ENCODE measurements at regions not wholly inside any gene's neighbourhood (a gene's known extent, or its start where the extent isn't known, plus 50 kb on each side); places are given as distances from the start of the nearest gene placed in this dataset.

- Mint-ChIP-seq H3K27ac (no peak overlapping the region), H3K9me3 (peaks cover 0 to 6% (median 3%) of the 10 kb centered on the region in 7 donors), H3K27me3 (ENCODE audit: low read depth in 3 of 3) (peaks cover 0 to 2% (median 0%) of the 10 kb centered on the region in 3 donors), H3K4me1 (no peaks in the 10 kb centered on the region), H3K4me3 (no peak overlapping the region), H3K36me3 (no peaks in the 10 kb centered on the region)
- H3K4me1 ChIP-seq (ENCODE audit: control insufficient read depth in 1 of 2, insufficient read depth in 2 of 2, low read length in 2 of 2) = no peaks in the 10 kb centered on the region
- H4K20me1 ChIP-seq (ENCODE audit: insufficient read depth, low read length) = no peaks in the 10 kb centered on the region
- intact Hi-C loops (cut with micrococcal nuclease) = no loop called here
- no peak overlapping the region for H3K27ac ChIP-seq (ENCODE audit: low read depth in 1 of 2, low read length in 2 of 2)
- no peak overlapping the region for H2AFZ ChIP-seq (ENCODE audit: insufficient read depth, low read depth, low read length, poor library complexity, severe bottlenecking)
- H3K36me3 ChIP-seq (replicated peaks in 1 of 2; ENCODE audit: control insufficient read depth in 1 of 2, insufficient read depth in 2 of 2, low read length in 2 of 2) = no peaks in the 10 kb centered on the region
- no peak overlapping the region for H3K9ac ChIP-seq (ENCODE audit: insufficient read depth, low read length, poor library complexity, severe bottlenecking)
- DNase-seq = no peak
- H3K4me3 ChIP-seq (replicated peaks in 1 of 3; ENCODE audit: low read depth in 2 of 3, low read length in 3 of 3) = no peak overlapping the region
- H3K4me2 ChIP-seq (replicated peaks; ENCODE audit: extremely low read depth, low read length, poor library complexity, severe bottlenecking) = no peak overlapping the region
- no peaks in the 10 kb centered on the region for H3K9me3 ChIP-seq (replicated peaks in 1 of 2; ENCODE audit: control insufficient read depth in 1 of 2, insufficient read depth in 1 of 2, low read length in 2 of 2)
- no peak for TF ChIP-seq CTCF (IDR thresholded peaks at IDR 0.05)
- no peaks in the 10 kb centered on the region for H3K79me2 ChIP-seq (ENCODE audit: insufficient read depth, low read length)
- no peaks in the 10 kb centered on the region for H3K27me3 ChIP-seq (ENCODE audit: control insufficient read depth in 2 of 2, insufficient read depth in 2 of 2, low read length in 2 of 2)
Observed at GRCh38 chr18:27855486-27855885, 321.4 kb downstream of the CDH2 start.

GRCh38 chr18:27854631-27855030 is 322.3 kb downstream of the CDH2 start:
- Histone ChIP-seq H3K9me3 (replicated peaks in 1 of 2; ENCODE audit: control insufficient read depth in 1 of 2, insufficient read depth in 1 of 2, low read length in 2 of 2) (no peaks in the 10 kb centered on the region), H3K36me3 (replicated peaks in 1 of 2; ENCODE audit: control insufficient read depth in 1 of 2, insufficient read depth in 2 of 2, low read length in 2 of 2) (no peaks in the 10 kb centered on the region), H3K4me3 (replicated peaks in 1 of 3; ENCODE audit: low read depth in 2 of 3, low read length in 3 of 3) (no peak overlapping the region), H3K27ac (ENCODE audit: low read depth in 1 of 2, low read length in 2 of 2) (no peak overlapping the region), H3K9ac (ENCODE audit: insufficient read depth, low read length, poor library complexity, severe bottlenecking) (no peak overlapping the region), H3K4me2 (replicated peaks; ENCODE audit: extremely low read depth, low read length, poor library complexity, severe bottlenecking) (no peak overlapping the region), H3K79me2 (ENCODE audit: insufficient read depth, low read length) (no peaks in the 10 kb centered on the region), H3K4me1 (ENCODE audit: control insufficient read depth in 1 of 2, insufficient read depth in 2 of 2, low read length in 2 of 2) (no peaks in the 10 kb centered on the region), H2AFZ (ENCODE audit: insufficient read depth, low read depth, low read length, poor library complexity, severe bottlenecking) (no peak overlapping the region), H4K20me1 (ENCODE audit: insufficient read depth, low read length) (no peaks in the 10 kb centered on the region), H3K27me3 (ENCODE audit: control insufficient read depth in 2 of 2, insufficient read depth in 2 of 2, low read length in 2 of 2) (no peaks in the 10 kb centered on the region)
- no peaks in the 10 kb centered on the region for H3K4me1 Mint-ChIP-seq
- no peaks in the 10 kb centered on the region for H3K27me3 Mint-ChIP-seq (ENCODE audit: low read depth in 3 of 3)
- no peak for DNase-seq
- H3K36me3 Mint-ChIP-seq = no peaks in the 10 kb centered on the region
- no peak overlapping the region for H3K27ac Mint-ChIP-seq
- peaks cover 0 to 6% (median 3%) of the 10 kb centered on the region in 7 donors for H3K9me3 Mint-ChIP-seq
- TF ChIP-seq CTCF (IDR thresholded peaks at IDR 0.05) = no peak
- intact Hi-C loops (cut with micrococcal nuclease) = no loop called here
- 100% methylated on average over 1 of the region's 1 CpG for WGBS (ENCODE audit: insufficient coverage)
- H3K4me3 Mint-ChIP-seq = no peak overlapping the region
